Posterior vena cava (tissue), 2 donors: ENCODE measurements at regions not wholly inside any gene's neighbourhood (a gene's known extent, or its start where the extent isn't known, plus 50 kb on each side); places are given as distances from the start of the nearest gene placed in this dataset.

Source experiments
- DNase-seq: peaks from one replicate; pipeline ENCODE4 v3.0.0-alpha.2; 2020; ENCODE audit warnings: low spot score
- intact Hi-C, 2 donors: fragments of 100-400 bp; cut with DNase I; formaldehyde crosslinking; loops; one replicate each; pipeline versions ENCODE4 v1.14.1 to v1.14.2; 2022 to 2023
- donor health status: DM: yes; HTN: yes; CAD: no.
- donor health status: DM: yes; HTN: yes; CAD: no.

- intact Hi-C loops = no loop called here
- no peak for DNase-seq
Observed at GRCh38 chr4:96698831-96699230, 858.9 kb downstream of the PDHA2 start.

GRCh38 chr4:96703265-96703664 is 863.4 kb downstream of the PDHA2 start:
- intact Hi-C loops = no loop called here

GRCh38 chr4:96708766-96709165 is 868.9 kb downstream of the PDHA2 start:
- intact Hi-C loops = no loop called here
- DNase-seq = no peak

More at GRCh38 chr4:96703265-96703664, 863.4 kb downstream of the PDHA2 start:
- no peak for DNase-seq

GRCh38 chr4:96713271-96713850 is 873.5 kb downstream of the PDHA2 start:
- DNase-seq = no peak
- intact Hi-C loops = no loop called here

- DNase-seq = no peak
- intact Hi-C loops = no loop called here
Observed at GRCh38 chr4:96729641-96730040, 889.7 kb downstream of the PDHA2 start.

- no peak for DNase-seq
- intact Hi-C loops = no loop called here
Observed at GRCh38 chr4:96730432-96730831, 890.5 kb downstream of the PDHA2 start.

GRCh38 chr4:96736352-96736889 is 896.5 kb downstream of the PDHA2 start:
- DNase-seq = no peak
- intact Hi-C loops = no loop called here

- DNase-seq = no peak
- intact Hi-C loops = no loop called here
Observed at GRCh38 chr4:96739101-96739500, 899.2 kb downstream of the PDHA2 start.

GRCh38 chr4:96742332-96743014 is 902.6 kb downstream of the PDHA2 start:
- DNase-seq = no peak
- intact Hi-C loops = no loop called here

GRCh38 chr4:96744676-96745075 is 904.8 kb downstream of the PDHA2 start:
- no peak for DNase-seq
- intact Hi-C loops = no loop called here

- intact Hi-C loops = no loop called here
- DNase-seq = no peak
Observed at GRCh38 chr4:96753216-96753615, 913.3 kb downstream of the PDHA2 start.

- intact Hi-C loops = loop anchor here in 1 of 2 donors (5.0 kb wide), 1 partner anchor 781 kb away; no protein-coding TSS in a partner anchor
- DNase-seq = no peak
Observed at GRCh38 chr4:96755569-96756484, 915.9 kb downstream of the PDHA2 start.

- intact Hi-C loops = loop anchor here in 1 of 2 donors (5.0 kb wide), 1 partner anchor 781 kb away; no protein-coding TSS in a partner anchor
- DNase-seq = no peak
Observed at GRCh38 chr4:96756584-96756983, 916.7 kb downstream of the PDHA2 start.

GRCh38 chr4:96763546-96763945 is 923.7 kb downstream of the PDHA2 start:
- intact Hi-C loops = no loop called here
- no peak for DNase-seq

- no peak for DNase-seq
- intact Hi-C loops = no loop called here
Observed at GRCh38 chr4:96766359-96766758, 926.5 kb downstream of the PDHA2 start.

- no peak for DNase-seq
- intact Hi-C loops = no loop called here
Observed at GRCh38 chr4:96767815-96768480, 928.1 kb downstream of the PDHA2 start.

GRCh38 chr4:96775501-96775900 is 935.6 kb downstream of the PDHA2 start:
- no peak for DNase-seq
- intact Hi-C loops = no loop called here

GRCh38 chr4:96776920-96777527 is 937.1 kb downstream of the PDHA2 start:
- intact Hi-C loops = no loop called here
- DNase-seq = no peak

GRCh38 chr4:96784336-96784735 is 944.4 kb downstream of the PDHA2 start:
- intact Hi-C loops = no loop called here
- DNase-seq = no peak
